Body of pancreas (tissue), 4 donors: ENCODE measurements at regions not wholly inside any gene's neighbourhood (a gene's known extent, or its start where the extent isn't known, plus 50 kb on each side); places are given as distances from the start of the nearest gene placed in this dataset.

ENCODE experiments used
- CTCF ChIP-seq, 7 experiments: fragments of 450-650 bp in 4 of 7; fragments of 200-600 bp in 3 of 7; sonication (generic) in 3 of 7; IDR thresholded peaks; one replicate each; pipeline ENCODE4 v1.5.1; 2016 to 2019; ENCODE audit warnings: antibody characterized with exemption in 7 of 7
- POLR2A ChIP-seq, 3 donors: fragments of 450-650 bp; IDR thresholded peaks; one replicate each; pipeline ENCODE4 v1.6.1; 2016; ENCODE audit warnings: antibody characterized with exemption in 3 of 3, mild to moderate bottlenecking in 2 of 3

- TF ChIP-seq POLR2A (IDR thresholded peaks at IDR 0.05): no peak
- TF ChIP-seq CTCF (IDR thresholded peaks at IDR 0.05): peak in 1 of 7 experiments; percentile 46
These were observed 79.5 kb upstream of the SLC45A1 start for GRCh38 chr1:8238141-8239038.
